ENCODE measurements at regions not wholly inside any gene's neighbourhood (a gene's known extent, or its start where the extent isn't known, plus 50 kb on each side); places are given as distances from the start of the nearest gene placed in this dataset.

DNA sequence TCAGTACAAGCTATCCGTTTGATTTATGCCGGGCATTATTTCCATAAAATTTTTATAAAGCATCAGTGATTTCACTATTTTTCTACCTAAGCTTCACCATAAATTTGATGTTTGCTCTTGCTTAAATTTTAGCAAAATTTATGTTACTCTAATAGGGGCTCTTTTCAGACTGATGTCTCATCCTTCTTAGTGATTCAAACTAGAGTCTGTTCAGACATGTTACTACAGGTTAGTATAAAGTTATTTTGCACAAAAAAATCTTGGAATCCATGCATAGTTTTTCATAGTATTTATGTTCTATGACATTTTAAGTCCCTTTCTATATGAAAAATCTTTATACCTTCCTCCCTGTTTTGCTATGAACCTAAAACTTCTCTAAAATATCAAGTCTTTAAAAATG, 1151.9 kb downstream of the SLITRK5 start:
- no peak for TF ChIP-seq TAF1 (conservative IDR thresholded peaks at IDR 0.05)
- no peak for TF ChIP-seq GABPA (IDR thresholded peaks at IDR 0.05 in 1 of 2, conservative IDR thresholded peaks at IDR 0.05 in 1 of 2)
- TF ChIP-seq, protein P1, sequence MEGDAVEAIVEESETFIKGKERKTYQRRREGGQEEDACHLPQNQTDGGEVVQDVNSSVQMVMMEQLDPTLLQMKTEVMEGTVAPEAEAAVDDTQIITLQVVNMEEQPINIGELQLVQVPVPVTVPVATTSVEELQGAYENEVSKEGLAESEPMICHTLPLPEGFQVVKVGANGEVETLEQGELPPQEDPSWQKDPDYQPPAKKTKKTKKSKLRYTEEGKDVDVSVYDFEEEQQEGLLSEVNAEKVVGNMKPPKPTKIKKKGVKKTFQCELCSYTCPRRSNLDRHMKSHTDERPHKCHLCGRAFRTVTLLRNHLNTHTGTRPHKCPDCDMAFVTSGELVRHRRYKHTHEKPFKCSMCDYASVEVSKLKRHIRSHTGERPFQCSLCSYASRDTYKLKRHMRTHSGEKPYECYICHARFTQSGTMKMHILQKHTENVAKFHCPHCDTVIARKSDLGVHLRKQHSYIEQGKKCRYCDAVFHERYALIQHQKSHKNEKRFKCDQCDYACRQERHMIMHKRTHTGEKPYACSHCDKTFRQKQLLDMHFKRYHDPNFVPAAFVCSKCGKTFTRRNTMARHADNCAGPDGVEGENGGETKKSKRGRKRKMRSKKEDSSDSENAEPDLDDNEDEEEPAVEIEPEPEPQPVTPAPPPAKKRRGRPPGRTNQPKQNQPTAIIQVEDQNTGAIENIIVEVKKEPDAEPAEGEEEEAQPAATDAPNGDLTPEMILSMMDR (IDR thresholded peaks at IDR 0.05; ENCODE audit: low read depth, low read length, missing input control) = no peak
- TF ChIP-seq, protein P2, sequence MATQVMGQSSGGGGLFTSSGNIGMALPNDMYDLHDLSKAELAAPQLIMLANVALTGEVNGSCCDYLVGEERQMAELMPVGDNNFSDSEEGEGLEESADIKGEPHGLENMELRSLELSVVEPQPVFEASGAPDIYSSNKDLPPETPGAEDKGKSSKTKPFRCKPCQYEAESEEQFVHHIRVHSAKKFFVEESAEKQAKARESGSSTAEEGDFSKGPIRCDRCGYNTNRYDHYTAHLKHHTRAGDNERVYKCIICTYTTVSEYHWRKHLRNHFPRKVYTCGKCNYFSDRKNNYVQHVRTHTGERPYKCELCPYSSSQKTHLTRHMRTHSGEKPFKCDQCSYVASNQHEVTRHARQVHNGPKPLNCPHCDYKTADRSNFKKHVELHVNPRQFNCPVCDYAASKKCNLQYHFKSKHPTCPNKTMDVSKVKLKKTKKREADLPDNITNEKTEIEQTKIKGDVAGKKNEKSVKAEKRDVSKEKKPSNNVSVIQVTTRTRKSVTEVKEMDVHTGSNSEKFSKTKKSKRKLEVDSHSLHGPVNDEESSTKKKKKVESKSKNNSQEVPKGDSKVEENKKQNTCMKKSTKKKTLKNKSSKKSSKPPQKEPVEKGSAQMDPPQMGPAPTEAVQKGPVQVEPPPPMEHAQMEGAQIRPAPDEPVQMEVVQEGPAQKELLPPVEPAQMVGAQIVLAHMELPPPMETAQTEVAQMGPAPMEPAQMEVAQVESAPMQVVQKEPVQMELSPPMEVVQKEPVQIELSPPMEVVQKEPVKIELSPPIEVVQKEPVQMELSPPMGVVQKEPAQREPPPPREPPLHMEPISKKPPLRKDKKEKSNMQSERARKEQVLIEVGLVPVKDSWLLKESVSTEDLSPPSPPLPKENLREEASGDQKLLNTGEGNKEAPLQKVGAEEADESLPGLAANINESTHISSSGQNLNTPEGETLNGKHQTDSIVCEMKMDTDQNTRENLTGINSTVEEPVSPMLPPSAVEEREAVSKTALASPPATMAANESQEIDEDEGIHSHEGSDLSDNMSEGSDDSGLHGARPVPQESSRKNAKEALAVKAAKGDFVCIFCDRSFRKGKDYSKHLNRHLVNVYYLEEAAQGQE (IDR thresholded peaks at IDR 0.05) = no peak
- TF ChIP-seq, protein P3, sequence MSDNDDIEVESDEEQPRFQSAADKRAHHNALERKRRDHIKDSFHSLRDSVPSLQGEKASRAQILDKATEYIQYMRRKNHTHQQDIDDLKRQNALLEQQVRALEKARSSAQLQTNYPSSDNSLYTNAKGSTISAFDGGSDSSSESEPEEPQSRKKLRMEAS (IDR thresholded peaks at IDR 0.05) = no peak
- TF ChIP-seq SP1 (IDR thresholded peaks at IDR 0.05) = no peak
- no peak for TF ChIP-seq EGR1 (IDR thresholded peaks at IDR 0.05; ENCODE audit: low read depth in 2 of 2)
- TF ChIP-seq, protein P4, sequence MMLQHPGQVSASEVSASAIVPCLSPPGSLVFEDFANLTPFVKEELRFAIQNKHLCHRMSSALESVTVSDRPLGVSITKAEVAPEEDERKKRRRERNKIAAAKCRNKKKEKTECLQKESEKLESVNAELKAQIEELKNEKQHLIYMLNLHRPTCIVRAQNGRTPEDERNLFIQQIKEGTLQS (IDR thresholded peaks at IDR 0.05) = no peak
- no peak for TF ChIP-seq YY1 (IDR thresholded peaks at IDR 0.05)
- TF ChIP-seq HNF4G (IDR thresholded peaks at IDR 0.05) = no peak

All from liver (tissue), 3 donors.